Tibial nerve (tissue), 4 donors: ENCODE measurements at regions not wholly inside any gene's neighbourhood (a gene's known extent, or its start where the extent isn't known, plus 50 kb on each side); places are given as distances from the start of the nearest gene placed in this dataset.

ENCODE experiments used
- EP300 ChIP-seq, 2 donors: sonication (generic); formaldehyde crosslinking; IDR thresholded peaks; one replicate each; pipeline ENCODE4 v1.6.1; 2017; ENCODE audit warnings: antibody characterized with exemption in 2 of 2, mild to moderate bottlenecking in 1 of 2
- TF ChIP-seq, protein P1 (sequence below), 5 experiments: fragments of 200-600 bp in 3 of 5; fragments of 450-650 bp in 2 of 5; sonication (generic) in 3 of 5; IDR thresholded peaks; one replicate each; pipeline ENCODE4 v1.5.1; 2016 to 2019; ENCODE audit warnings: antibody characterized with exemption in 5 of 5, mild to moderate bottlenecking in 3 of 5, moderate library complexity in 2 of 5

- TF ChIP-seq, protein P1, sequence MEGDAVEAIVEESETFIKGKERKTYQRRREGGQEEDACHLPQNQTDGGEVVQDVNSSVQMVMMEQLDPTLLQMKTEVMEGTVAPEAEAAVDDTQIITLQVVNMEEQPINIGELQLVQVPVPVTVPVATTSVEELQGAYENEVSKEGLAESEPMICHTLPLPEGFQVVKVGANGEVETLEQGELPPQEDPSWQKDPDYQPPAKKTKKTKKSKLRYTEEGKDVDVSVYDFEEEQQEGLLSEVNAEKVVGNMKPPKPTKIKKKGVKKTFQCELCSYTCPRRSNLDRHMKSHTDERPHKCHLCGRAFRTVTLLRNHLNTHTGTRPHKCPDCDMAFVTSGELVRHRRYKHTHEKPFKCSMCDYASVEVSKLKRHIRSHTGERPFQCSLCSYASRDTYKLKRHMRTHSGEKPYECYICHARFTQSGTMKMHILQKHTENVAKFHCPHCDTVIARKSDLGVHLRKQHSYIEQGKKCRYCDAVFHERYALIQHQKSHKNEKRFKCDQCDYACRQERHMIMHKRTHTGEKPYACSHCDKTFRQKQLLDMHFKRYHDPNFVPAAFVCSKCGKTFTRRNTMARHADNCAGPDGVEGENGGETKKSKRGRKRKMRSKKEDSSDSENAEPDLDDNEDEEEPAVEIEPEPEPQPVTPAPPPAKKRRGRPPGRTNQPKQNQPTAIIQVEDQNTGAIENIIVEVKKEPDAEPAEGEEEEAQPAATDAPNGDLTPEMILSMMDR (IDR thresholded peaks at IDR 0.05), result no peak
- no peak for TF ChIP-seq EP300 (IDR thresholded peaks at IDR 0.05)
These were observed 146.1 kb upstream of the LRFN2 start for GRCh38 chr6:40733290-40733689.
